ENCODE measurements at regions not wholly inside any gene's neighbourhood (a gene's known extent, or its start where the extent isn't known, plus 50 kb on each side); places are given as distances from the start of the nearest gene placed in this dataset.
A peak's percentile ranks its signal among the peaks of the same experiment; 100 is the strongest.
"Not testable (repeated sequence)": the region's sequence is repeated elsewhere in the genome, so short reads cannot be mapped to it uniquely, and the experiment has no call there.

- no peak for DNase-seq (ENCODE audit: low read depth)
Measured at GRCh38 chrX:12052109-12052508, 86.2 kb upstream of the FRMPD4 start.

DNA sequence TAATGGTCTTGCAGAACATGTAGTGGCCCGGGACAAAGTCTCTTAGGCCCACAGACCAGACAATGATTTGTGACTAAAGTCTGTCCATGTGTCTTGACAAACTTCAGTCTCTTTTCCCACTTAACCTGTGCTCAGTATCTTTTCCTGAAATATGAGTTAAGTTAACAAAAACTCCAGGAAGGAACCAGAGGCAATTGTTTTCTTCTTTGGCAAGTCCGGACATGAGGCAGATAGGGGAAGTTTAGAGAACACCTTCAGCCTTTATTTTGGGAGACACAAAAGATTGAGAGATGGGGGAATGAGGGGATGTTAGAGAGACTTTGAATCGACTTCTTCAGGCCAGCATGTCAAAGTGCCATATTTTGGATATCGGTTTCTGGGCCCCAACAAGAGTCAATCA lies 80.2 kb upstream of the FRMPD4 start:
- DNase-seq (ENCODE audit: low read depth) = no peak

DNA sequence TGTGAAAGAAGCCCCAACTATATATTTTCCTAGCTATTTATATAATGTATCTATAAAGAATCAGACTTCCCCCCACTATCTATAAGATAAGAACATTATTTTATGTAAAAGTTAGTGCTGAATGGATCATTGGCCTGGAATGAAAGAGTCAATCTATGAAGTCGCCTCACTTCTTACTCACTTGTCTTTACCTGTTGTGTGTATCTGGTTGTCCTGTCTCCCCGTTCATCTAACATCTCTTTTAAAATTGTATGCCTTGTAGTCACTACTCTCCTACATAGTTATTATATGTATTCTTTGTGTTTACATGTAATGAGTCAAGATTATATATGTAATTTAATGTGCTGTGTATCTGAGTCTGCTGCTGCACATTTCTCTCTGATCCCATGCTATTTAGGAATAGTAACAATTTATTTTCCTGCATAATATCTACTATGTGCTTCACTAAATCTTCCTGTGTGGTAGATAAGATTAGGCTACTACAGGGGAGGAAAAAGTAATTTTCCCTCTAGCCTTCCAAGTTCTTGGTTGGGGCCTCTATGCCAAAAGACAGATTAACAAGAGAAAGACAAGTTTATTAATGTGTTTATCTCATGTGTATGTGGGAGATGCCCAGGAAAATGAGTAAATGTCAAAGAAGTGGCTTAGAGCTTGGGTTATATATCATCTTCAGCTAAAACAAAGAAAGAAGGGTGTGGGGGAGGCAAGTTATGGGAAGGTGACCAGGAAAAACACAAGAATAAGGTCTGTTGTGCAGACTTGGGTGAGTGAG lies 77.6 kb upstream of the FRMPD4 start:
- DNase-seq (ENCODE audit: low read depth) = no peak

- DNase-seq (ENCODE audit: low read depth) = peak; percentile 4
Measured at GRCh38 chrX:12065251-12065650, 73.0 kb upstream of the FRMPD4 start.

DNA sequence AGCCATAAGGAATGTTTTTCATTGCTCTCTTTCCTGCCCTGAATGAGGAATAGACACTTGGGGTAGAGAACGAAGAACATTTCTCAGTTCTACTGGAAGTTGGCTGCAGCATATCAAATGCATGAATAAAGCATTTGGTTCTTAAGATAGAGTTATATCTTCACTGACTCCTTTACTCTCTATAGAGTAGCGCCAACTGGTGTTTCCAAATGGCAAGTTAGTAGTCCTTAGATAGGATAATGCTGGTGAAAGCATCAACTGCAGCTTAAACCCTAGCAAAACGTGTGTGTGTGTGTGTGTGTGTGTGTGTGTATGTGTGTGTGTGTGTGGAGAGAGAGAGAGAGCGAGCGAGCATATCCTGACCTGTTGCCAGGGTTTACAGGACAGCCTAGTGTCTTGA lies 62.2 kb upstream of the FRMPD4 start:
- DNase-seq (ENCODE audit: low read depth) = no peak

DNA sequence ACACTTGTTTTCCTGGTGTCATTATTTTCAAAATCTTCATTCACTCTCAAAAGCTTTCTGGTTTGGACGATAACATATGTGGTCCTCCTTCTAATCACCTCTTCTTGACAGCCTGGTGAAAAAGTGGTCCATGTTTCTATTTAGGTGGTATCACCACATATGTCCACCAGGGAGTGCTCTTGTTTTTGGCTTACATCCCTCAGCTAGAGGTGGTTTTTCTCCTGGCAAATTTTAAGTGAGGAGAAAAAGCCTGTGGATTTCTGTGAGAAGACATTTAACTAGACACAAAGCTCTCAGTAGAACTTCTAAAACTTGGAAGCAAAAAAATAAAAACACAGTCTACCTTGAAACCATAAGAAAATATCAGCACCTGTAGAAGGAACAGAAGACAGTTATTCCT lies 58.0 kb upstream of the FRMPD4 start:
- peak; percentile 15 for DNase-seq (ENCODE audit: low read depth)

GRCh38 chrX:12082959-12083358 lies 55.3 kb upstream of the FRMPD4 start:
- not testable (repeated sequence) for DNase-seq (ENCODE audit: low read depth)
